ENCODE measurements at regions not wholly inside any gene's neighbourhood (a gene's known extent, or its start where the extent isn't known, plus 50 kb on each side); places are given as distances from the start of the nearest gene placed in this dataset.

DNA sequence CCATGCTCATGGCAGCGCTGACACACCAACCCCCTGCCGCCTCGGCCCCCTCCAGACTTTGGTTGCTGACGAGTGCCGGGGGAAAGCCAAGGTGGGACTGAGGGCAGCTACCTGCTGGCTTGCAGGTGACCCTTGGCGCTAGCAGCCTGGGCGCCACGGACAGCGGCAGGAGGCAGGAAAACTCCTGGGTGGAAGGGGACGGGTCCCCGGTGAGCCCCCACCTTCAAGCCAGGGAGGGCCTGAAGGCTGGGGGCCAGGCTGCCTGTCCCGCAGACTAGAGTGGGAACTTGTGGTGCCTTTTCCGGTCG lies 226.7 kb downstream of the OTOR start:
- no peaks in the 10 kb centered on the region for H3K9me3 ChIP-seq
- H3K27me3 ChIP-seq: no peaks in the 10 kb centered on the region
- no peaks in the 10 kb centered on the region for H3K4me1 ChIP-seq
- no peak for DNase-seq (ENCODE audit: extremely low spot score in 2 of 2)
- intact Hi-C loops (cut with DNase I): no loop called here
- H3K27ac ChIP-seq: no peak overlapping the region
- no peak overlapping the region for H3K4me3 ChIP-seq
- TF ChIP-seq POLR2A (IDR thresholded peaks at IDR 0.05): no peak
- TF ChIP-seq, protein P1, sequence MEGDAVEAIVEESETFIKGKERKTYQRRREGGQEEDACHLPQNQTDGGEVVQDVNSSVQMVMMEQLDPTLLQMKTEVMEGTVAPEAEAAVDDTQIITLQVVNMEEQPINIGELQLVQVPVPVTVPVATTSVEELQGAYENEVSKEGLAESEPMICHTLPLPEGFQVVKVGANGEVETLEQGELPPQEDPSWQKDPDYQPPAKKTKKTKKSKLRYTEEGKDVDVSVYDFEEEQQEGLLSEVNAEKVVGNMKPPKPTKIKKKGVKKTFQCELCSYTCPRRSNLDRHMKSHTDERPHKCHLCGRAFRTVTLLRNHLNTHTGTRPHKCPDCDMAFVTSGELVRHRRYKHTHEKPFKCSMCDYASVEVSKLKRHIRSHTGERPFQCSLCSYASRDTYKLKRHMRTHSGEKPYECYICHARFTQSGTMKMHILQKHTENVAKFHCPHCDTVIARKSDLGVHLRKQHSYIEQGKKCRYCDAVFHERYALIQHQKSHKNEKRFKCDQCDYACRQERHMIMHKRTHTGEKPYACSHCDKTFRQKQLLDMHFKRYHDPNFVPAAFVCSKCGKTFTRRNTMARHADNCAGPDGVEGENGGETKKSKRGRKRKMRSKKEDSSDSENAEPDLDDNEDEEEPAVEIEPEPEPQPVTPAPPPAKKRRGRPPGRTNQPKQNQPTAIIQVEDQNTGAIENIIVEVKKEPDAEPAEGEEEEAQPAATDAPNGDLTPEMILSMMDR (IDR thresholded peaks at IDR 0.05): no peak
- TF ChIP-seq POLR2AphosphoS5 (IDR thresholded peaks at IDR 0.05; ENCODE audit: insufficient read depth in 1 of 2, low read depth in 1 of 2): no peak
- no peaks in the 10 kb centered on the region for H3K36me3 ChIP-seq

DNA sequence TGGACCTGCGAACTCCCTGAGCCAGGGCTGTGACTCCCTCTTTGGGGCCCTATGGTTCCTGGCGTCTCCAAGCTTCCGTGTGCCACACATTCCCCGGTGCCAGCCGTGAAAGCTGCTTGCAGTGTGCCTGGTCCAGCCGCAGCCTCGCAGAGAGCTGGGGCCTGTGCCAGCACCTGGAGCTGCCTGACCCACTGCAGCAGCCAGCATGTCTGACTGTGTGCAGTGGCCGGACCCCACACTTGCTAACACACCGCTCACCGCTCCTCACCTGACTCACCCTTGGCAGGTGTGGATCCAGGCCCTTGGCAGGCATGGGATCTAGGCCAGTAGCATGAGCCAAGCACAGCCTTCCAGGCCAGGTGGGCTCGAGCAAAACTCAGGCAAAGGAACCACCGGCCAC lies 227.5 kb downstream of the OTOR start:
- Histone ChIP-seq H3K27ac (no peak overlapping the region), H3K27me3 (no peaks in the 10 kb centered on the region), H3K4me1 (no peaks in the 10 kb centered on the region), H3K9me3 (no peaks in the 10 kb centered on the region), H3K36me3 (no peaks in the 10 kb centered on the region), H3K4me3 (no peak overlapping the region)
- TF ChIP-seq POLR2AphosphoS5 (IDR thresholded peaks at IDR 0.05; ENCODE audit: insufficient read depth in 1 of 2, low read depth in 1 of 2): no peak
- no peak for DNase-seq (ENCODE audit: extremely low spot score in 2 of 2)
- intact Hi-C loops (cut with DNase I): no loop called here

DNA sequence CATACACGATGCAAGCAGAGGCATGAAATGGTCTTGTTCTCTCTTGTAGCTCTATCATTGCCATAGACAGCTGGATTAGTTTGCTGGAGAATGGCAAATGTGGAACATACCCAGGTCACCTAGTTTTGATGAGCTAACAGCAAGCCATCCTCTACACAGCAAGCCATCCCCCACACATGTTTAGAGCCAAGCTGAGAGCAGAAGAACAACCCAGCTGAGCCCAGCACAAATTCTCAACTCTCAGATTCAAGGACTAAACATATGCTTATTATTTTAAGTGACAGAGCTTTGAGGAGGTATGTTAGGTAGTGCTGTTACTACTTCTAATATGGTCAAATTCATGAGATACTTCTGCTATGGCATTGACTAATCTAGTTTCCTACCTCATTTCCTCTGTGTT lies 230.3 kb downstream of the OTOR start:
- H3K4me1 ChIP-seq: no peaks in the 10 kb centered on the region
- H3K36me3 ChIP-seq: no peaks in the 10 kb centered on the region
- no peaks in the 10 kb centered on the region for H3K27me3 ChIP-seq
- intact Hi-C loops (cut with DNase I): no loop called here
- no peak overlapping the region for H3K4me3 ChIP-seq
- DNase-seq (ENCODE audit: extremely low spot score in 2 of 2): no peak
- no peak for TF ChIP-seq POLR2AphosphoS5 (IDR thresholded peaks at IDR 0.05; ENCODE audit: insufficient read depth in 1 of 2, low read depth in 1 of 2)
- TF ChIP-seq POLR2A (IDR thresholded peaks at IDR 0.05): no peak
- TF ChIP-seq, protein P1 (IDR thresholded peaks at IDR 0.05): no peak
- no peaks in the 10 kb centered on the region for H3K9me3 ChIP-seq
- H3K27ac ChIP-seq: no peak overlapping the region

DNA sequence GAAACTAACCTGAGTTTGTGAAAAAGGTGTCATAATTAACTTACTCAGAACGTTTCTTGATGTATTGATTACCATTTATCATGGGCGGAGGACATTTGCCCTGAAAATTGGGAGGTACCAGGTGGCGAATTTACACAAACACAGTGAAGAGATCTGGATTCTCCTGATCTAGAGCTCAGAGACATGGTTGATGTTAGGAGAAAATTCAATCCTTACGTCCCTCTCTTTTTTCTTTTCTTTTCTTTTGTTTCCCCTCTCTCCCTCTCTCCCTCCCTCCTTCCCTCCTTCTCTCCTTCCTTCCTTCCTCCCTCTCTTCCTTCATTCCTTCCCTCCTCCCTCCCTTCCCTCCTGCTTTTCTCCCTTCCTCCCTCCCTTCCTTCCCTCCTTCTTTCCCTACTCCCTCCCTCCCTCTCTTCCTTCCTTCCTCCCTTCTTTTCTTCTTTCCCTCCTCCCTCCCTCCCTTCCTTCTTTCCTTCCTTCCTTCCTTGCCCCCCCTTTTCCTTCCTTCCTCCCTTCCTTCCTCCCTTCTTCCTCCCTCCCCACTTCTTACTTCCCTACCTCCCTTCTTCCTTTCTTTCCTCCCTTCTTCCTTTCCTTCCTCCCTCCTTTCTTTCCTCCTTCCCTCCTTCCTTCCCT lies 234.1 kb downstream of the OTOR start:
- TF ChIP-seq, protein P1 (IDR thresholded peaks at IDR 0.05): no peak
- TF ChIP-seq POLR2A (IDR thresholded peaks at IDR 0.05) (no peak), POLR2AphosphoS5 (IDR thresholded peaks at IDR 0.05; ENCODE audit: insufficient read depth in 1 of 2, low read depth in 1 of 2) (no peak)
- Histone ChIP-seq H3K4me3 (no peak overlapping the region), H3K9me3 (no peaks in the 10 kb centered on the region), H3K36me3 (no peaks in the 10 kb centered on the region), H3K27ac (no peak overlapping the region), H3K4me1 (no peaks in the 10 kb centered on the region), H3K27me3 (no peaks in the 10 kb centered on the region)
- intact Hi-C loops (cut with DNase I): no loop called here
- no peak for DNase-seq (ENCODE audit: extremely low spot score in 2 of 2)

DNA sequence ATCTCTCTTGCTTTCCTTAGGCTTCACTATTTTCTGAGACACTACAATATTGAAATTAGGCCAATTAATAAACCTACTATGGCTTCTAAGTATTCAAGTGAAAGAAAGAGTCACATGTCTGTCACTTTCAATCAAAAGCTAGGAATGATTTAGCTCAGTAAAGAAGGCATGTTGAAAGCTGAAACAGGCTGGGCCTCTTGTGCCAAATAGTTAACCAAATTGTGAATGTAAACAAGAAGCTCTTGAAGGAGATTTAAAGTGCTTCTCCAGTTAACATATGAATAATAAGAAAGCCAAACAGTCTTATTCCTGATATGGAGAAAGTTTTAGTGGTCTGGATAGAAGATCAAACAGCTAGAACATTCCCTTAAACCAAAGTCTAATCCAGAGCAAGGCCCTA lies 236.3 kb downstream of the OTOR start:
- no peak for DNase-seq (ENCODE audit: extremely low spot score in 2 of 2)
- Histone ChIP-seq H3K4me1 (no peaks in the 10 kb centered on the region), H3K4me3 (no peak overlapping the region), H3K27me3 (no peaks in the 10 kb centered on the region), H3K9me3 (no peaks in the 10 kb centered on the region), H3K36me3 (no peaks in the 10 kb centered on the region), H3K27ac (no peak overlapping the region)
- TF ChIP-seq POLR2AphosphoS5 (IDR thresholded peaks at IDR 0.05; ENCODE audit: insufficient read depth in 1 of 2, low read depth in 1 of 2) (no peak), POLR2A (IDR thresholded peaks at IDR 0.05) (no peak)
- TF ChIP-seq, protein P1 (IDR thresholded peaks at IDR 0.05): no peak
- intact Hi-C loops (cut with DNase I): no loop called here

All from vagina (tissue), 2 donors.